ENCODE measurements at regions not wholly inside any gene's neighbourhood (a gene's known extent, or its start where the extent isn't known, plus 50 kb on each side); places are given as distances from the start of the nearest gene placed in this dataset.

GRCh38 chr6:144878577-144878976, 593.4 kb downstream of the UTRN start:
- H3K4me1 ChIP-seq = no peaks in the 10 kb centered on the region
- TF ChIP-seq CTCF (IDR thresholded peaks at IDR 0.05) (no peak), POLR2A (IDR thresholded peaks at IDR 0.05) (no peak)
- DNase-seq = no peak
- no peak overlapping the region for H3K4me3 ChIP-seq
- H3K9me3 ChIP-seq = no peaks in the 10 kb centered on the region
- no peaks in the 10 kb centered on the region for H3K27me3 ChIP-seq
- H3K36me3 ChIP-seq = no peaks in the 10 kb centered on the region
- intact Hi-C loops (cut with DNase I; ENCODE audit: low total_unique reads) = no loop called here
- no peak overlapping the region for H3K27ac ChIP-seq

GRCh38 chr6:144879436-144879835, 594.3 kb downstream of the UTRN start:
- Histone ChIP-seq H3K4me3 (no peak overlapping the region), H3K27ac (no peak overlapping the region), H3K9me3 (no peaks in the 10 kb centered on the region), H3K27me3 (no peaks in the 10 kb centered on the region), H3K4me1 (no peaks in the 10 kb centered on the region), H3K36me3 (no peaks in the 10 kb centered on the region)
- DNase-seq = no peak
- intact Hi-C loops (cut with DNase I; ENCODE audit: low total_unique reads) = no loop called here
- TF ChIP-seq POLR2A (IDR thresholded peaks at IDR 0.05) = no peak
- no peak for TF ChIP-seq CTCF (IDR thresholded peaks at IDR 0.05)

GRCh38 chr6:144882425-144882824, 597.3 kb downstream of the UTRN start:
- H3K27ac ChIP-seq = no peak overlapping the region
- intact Hi-C loops (cut with DNase I; ENCODE audit: low total_unique reads) = no loop called here
- no peaks in the 10 kb centered on the region for H3K36me3 ChIP-seq
- no peak for DNase-seq
- H3K4me3 ChIP-seq = no peak overlapping the region
- H3K27me3 ChIP-seq = no peaks in the 10 kb centered on the region
- H3K9me3 ChIP-seq = no peaks in the 10 kb centered on the region
- TF ChIP-seq POLR2A (IDR thresholded peaks at IDR 0.05) (no peak), CTCF (IDR thresholded peaks at IDR 0.05) (no peak)
- no peaks in the 10 kb centered on the region for H3K4me1 ChIP-seq

GRCh38 chr6:144883915-144884314, 598.8 kb downstream of the UTRN start:
- Histone ChIP-seq H3K27me3 (no peaks in the 10 kb centered on the region), H3K4me3 (no peak overlapping the region), H3K27ac (no peak overlapping the region), H3K4me1 (no peaks in the 10 kb centered on the region), H3K36me3 (no peaks in the 10 kb centered on the region), H3K9me3 (no peaks in the 10 kb centered on the region)
- no peak for DNase-seq
- TF ChIP-seq CTCF (IDR thresholded peaks at IDR 0.05) (no peak), POLR2A (IDR thresholded peaks at IDR 0.05) (no peak)
- intact Hi-C loops (cut with DNase I; ENCODE audit: low total_unique reads) = no loop called here

GRCh38 chr6:144885817-144886216, 600.7 kb downstream of the UTRN start:
- no peak for TF ChIP-seq CTCF (IDR thresholded peaks at IDR 0.05)
- no peak for TF ChIP-seq POLR2A (IDR thresholded peaks at IDR 0.05)
- Histone ChIP-seq H3K27ac (no peak overlapping the region), H3K4me1 (no peaks in the 10 kb centered on the region), H3K9me3 (no peaks in the 10 kb centered on the region), H3K4me3 (no peak overlapping the region), H3K36me3 (no peaks in the 10 kb centered on the region), H3K27me3 (no peaks in the 10 kb centered on the region)
- intact Hi-C loops (cut with DNase I; ENCODE audit: low total_unique reads) = no loop called here
- DNase-seq = no peak
